ENCODE measurements at regions not wholly inside any gene's neighbourhood (a gene's known extent, or its start where the extent isn't known, plus 50 kb on each side); places are given as distances from the start of the nearest gene placed in this dataset.

- Histone ChIP-seq H2AFZ (no peak overlapping the region), H3K4me1 (ENCODE audit: insufficient read depth) (no peaks in the 10 kb centered on the region), H3K36me3 (replicated peaks; ENCODE audit: insufficient read depth, low read depth) (no peaks in the 10 kb centered on the region), H3K9me2 (replicated peaks; ENCODE audit: insufficient read depth) (no peaks in the 10 kb centered on the region), H3K4me2 (no peak overlapping the region), H3K27ac (no peak overlapping the region), H3K4me3 (no peak overlapping the region), H4K20me1 (ENCODE audit: insufficient read depth, poor library complexity, severe bottlenecking) (no peaks in the 10 kb centered on the region), H3K79me2 (no peaks in the 10 kb centered on the region), H3K27me3 (no peaks in the 10 kb centered on the region), H3K9me3 (ENCODE audit: low read depth) (no peaks in the 10 kb centered on the region)
- 80% methylated on average over 5 of the region's 5 CpGs for WGBS (ENCODE audit: low lambda C conversion rate, missing lambda C conversion rate)
- TF ChIP-seq EZH2 (IDR thresholded peaks at IDR 0.05; ENCODE audit: borderline replicate concordance): no peak
- no peak for TF ChIP-seq EZH2phosphoT487 (IDR thresholded peaks at IDR 0.05; ENCODE audit: low read depth, severe bottlenecking, unreplicated experiment)
- TF ChIP-seq CTCF (IDR thresholded peaks at IDR 0.05; ENCODE audit: poor library complexity): no peak
- DNase-seq (ENCODE audit: low spot score): no peak
Measured at GRCh38 chr13:70527599-70527998, 419.3 kb upstream of the KLHL1 start.

GRCh38 chr13:70523622-70524021 lies 415.4 kb upstream of the KLHL1 start:
- TF ChIP-seq CTCF (IDR thresholded peaks at IDR 0.05; ENCODE audit: poor library complexity) (no peak), EZH2phosphoT487 (IDR thresholded peaks at IDR 0.05; ENCODE audit: low read depth, severe bottlenecking, unreplicated experiment) (no peak), EZH2 (IDR thresholded peaks at IDR 0.05; ENCODE audit: borderline replicate concordance) (no peak)
- H3K27ac ChIP-seq: no peak overlapping the region
- no peak for DNase-seq (ENCODE audit: low spot score)
- H3K4me3 ChIP-seq: no peak overlapping the region
- H2AFZ ChIP-seq: no peak overlapping the region
- H3K9me2 ChIP-seq (replicated peaks; ENCODE audit: insufficient read depth): no peaks in the 10 kb centered on the region
- no peaks in the 10 kb centered on the region for H3K79me2 ChIP-seq
- peaks cover 5% of the 10 kb centered on the region for H3K4me1 ChIP-seq (ENCODE audit: insufficient read depth)
- H3K36me3 ChIP-seq (replicated peaks; ENCODE audit: insufficient read depth, low read depth): no peaks in the 10 kb centered on the region
- no peaks in the 10 kb centered on the region for H3K9me3 ChIP-seq (ENCODE audit: low read depth)
- no peaks in the 10 kb centered on the region for H4K20me1 ChIP-seq (ENCODE audit: insufficient read depth, poor library complexity, severe bottlenecking)
- H3K27me3 ChIP-seq: no peaks in the 10 kb centered on the region
- 58% methylated on average over 2 of the region's 2 CpGs for WGBS (ENCODE audit: low lambda C conversion rate, missing lambda C conversion rate)
- H3K4me2 ChIP-seq: no peak overlapping the region

GRCh38 chr13:70520275-70521036 lies 412.2 kb upstream of the KLHL1 start:
- 42% methylated on average over 2 of the region's 2 CpGs for WGBS (ENCODE audit: low lambda C conversion rate, missing lambda C conversion rate)
- Histone ChIP-seq H3K27ac (no peak overlapping the region), H4K20me1 (ENCODE audit: insufficient read depth, poor library complexity, severe bottlenecking) (no peaks in the 10 kb centered on the region), H3K9me2 (replicated peaks; ENCODE audit: insufficient read depth) (no peaks in the 10 kb centered on the region), H2AFZ (no peak overlapping the region), H3K9me3 (ENCODE audit: low read depth) (no peaks in the 10 kb centered on the region), H3K36me3 (replicated peaks; ENCODE audit: insufficient read depth, low read depth) (no peaks in the 10 kb centered on the region), H3K27me3 (no peaks in the 10 kb centered on the region), H3K4me2 (no peak overlapping the region), H3K4me1 (ENCODE audit: insufficient read depth) (peaks cover 5% of the 10 kb centered on the region), H3K4me3 (no peak overlapping the region), H3K79me2 (no peaks in the 10 kb centered on the region)
- DNase-seq (ENCODE audit: low spot score): no peak
- TF ChIP-seq EZH2phosphoT487 (IDR thresholded peaks at IDR 0.05; ENCODE audit: low read depth, severe bottlenecking, unreplicated experiment) (no peak), EZH2 (IDR thresholded peaks at IDR 0.05; ENCODE audit: borderline replicate concordance) (no peak), CTCF (IDR thresholded peaks at IDR 0.05; ENCODE audit: poor library complexity) (no peak)

Data from hepatocyte (in vitro differentiated cells).